ENCODE measurements at regions not wholly inside any gene's neighbourhood (a gene's known extent, or its start where the extent isn't known, plus 50 kb on each side); places are given as distances from the start of the nearest gene placed in this dataset.

DNA sequence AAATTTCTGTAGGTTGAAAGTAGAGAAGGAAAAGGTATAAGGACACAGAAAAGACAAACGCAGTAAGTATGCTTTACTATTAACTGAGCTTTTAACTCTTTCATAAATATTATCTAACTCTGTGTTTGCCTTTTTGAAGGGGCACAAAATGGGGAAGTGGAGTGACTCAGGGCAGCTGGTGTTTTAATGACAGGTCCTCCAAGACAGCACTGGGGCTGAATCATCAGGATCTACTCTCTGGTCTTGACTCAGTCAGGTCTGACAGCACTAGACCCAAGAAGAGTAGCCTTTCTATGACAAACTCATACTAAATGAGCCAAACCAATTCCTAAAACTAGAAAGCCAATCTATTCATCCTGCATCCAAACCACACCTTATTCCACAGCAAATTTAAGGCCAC, 102.2 kb downstream of the APTX start:
- no peak overlapping the region for H3K4me3 ChIP-seq
- intact Hi-C loops (cut with DNase I; ENCODE audit: low total_unique reads), result no loop called here
- WGBS, 5 donors, result 54 to 72% (median 67%) methylated on average over 1 of the region's 1 CpG

DNA sequence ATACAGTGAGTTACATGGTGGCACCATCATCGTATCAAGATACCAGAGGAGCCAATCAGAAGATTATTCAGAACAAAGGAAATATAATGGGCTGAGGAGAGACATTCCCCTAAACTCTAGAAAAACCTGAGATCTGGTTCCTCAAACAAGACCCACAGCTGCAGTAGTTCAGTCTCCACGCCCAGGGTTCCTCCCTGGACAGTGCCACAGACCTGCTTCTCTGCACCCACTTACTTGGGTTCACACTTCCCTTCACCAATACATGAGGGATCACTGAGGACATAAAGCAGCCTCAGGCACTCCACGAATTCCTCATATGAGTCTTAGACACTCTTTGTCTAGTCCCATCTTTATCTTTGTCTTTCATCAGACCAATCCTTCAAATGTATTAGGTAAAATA, 101.7 kb downstream of the APTX start:
- Histone ChIP-seq H3K9me3 (peaks cover 0 to 22% (median 10%) of the 10 kb centered on the region in 8 donors), H3K4me1 (no peaks in the 10 kb centered on the region), H3K27ac (no peak overlapping the region), H3K4me3 (no peak overlapping the region), H3K27me3 (replicated peaks in 1 of 7) (peaks cover 0 to 42% (median 0%) of the 10 kb centered on the region in 7 donors), H3K36me3 (no peaks in the 10 kb centered on the region)
- WGBS, 5 donors, result 67 to 81% (median 75%) methylated on average over 3 of the region's 3 CpGs
- intact Hi-C loops (cut with DNase I; ENCODE audit: low total_unique reads), result no loop called here
- TF ChIP-seq POLR2A (IDR thresholded peaks at IDR 0.05) (no peak), POLR2AphosphoS5 (IDR thresholded peaks at IDR 0.05) (no peak)
- TF ChIP-seq, protein P1, sequence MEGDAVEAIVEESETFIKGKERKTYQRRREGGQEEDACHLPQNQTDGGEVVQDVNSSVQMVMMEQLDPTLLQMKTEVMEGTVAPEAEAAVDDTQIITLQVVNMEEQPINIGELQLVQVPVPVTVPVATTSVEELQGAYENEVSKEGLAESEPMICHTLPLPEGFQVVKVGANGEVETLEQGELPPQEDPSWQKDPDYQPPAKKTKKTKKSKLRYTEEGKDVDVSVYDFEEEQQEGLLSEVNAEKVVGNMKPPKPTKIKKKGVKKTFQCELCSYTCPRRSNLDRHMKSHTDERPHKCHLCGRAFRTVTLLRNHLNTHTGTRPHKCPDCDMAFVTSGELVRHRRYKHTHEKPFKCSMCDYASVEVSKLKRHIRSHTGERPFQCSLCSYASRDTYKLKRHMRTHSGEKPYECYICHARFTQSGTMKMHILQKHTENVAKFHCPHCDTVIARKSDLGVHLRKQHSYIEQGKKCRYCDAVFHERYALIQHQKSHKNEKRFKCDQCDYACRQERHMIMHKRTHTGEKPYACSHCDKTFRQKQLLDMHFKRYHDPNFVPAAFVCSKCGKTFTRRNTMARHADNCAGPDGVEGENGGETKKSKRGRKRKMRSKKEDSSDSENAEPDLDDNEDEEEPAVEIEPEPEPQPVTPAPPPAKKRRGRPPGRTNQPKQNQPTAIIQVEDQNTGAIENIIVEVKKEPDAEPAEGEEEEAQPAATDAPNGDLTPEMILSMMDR (IDR thresholded peaks at IDR 0.05 in 8 of 11, conservative IDR thresholded peaks at IDR 0.05 in 3 of 11), result no peak
- DNase-seq, result no peak

More for the DNA sequence above, 102.2 kb downstream of the APTX start:
- Histone ChIP-seq H3K9me3 (peaks cover 0 to 22% (median 10%) of the 10 kb centered on the region in 8 donors), H3K27me3 (replicated peaks in 1 of 7) (peaks cover 0 to 36% (median 0%) of the 10 kb centered on the region in 7 donors), H3K27ac (no peak overlapping the region), H3K4me1 (no peaks in the 10 kb centered on the region), H3K36me3 (no peaks in the 10 kb centered on the region)
- TF ChIP-seq, protein P1 (IDR thresholded peaks at IDR 0.05 in 8 of 11, conservative IDR thresholded peaks at IDR 0.05 in 3 of 11), result no peak
- no peak for TF ChIP-seq POLR2A (IDR thresholded peaks at IDR 0.05)
- no peak for TF ChIP-seq POLR2AphosphoS5 (IDR thresholded peaks at IDR 0.05)
- DNase-seq, result no peak

DNA sequence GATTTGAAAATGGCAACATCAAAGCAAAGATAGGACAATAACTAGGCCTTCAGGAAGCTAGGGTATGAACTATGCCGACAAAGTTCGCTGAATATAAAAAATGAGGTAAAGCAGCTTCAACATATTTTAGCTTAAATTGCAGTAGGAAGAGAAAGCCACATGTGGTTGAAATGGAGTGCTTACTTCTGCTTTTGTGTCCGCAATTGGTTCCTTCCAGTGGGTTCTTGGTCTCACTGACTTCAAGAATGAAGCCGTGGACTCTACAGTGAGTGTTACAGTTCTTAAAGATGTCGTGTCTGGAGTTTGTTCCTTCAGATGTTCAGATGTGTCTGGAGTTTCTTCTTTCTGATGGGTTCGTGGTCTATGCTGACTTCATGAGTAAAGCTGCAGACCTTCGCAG, 95.2 kb downstream of the APTX start:
- intact Hi-C loops (cut with DNase I; ENCODE audit: low total_unique reads), result no loop called here
- WGBS, 5 donors, result 22 to 40% (median 29%) methylated on average over 6 to 7 of the region's 7 CpGs
- no peaks in the 10 kb centered on the region for H3K36me3 ChIP-seq

DNA sequence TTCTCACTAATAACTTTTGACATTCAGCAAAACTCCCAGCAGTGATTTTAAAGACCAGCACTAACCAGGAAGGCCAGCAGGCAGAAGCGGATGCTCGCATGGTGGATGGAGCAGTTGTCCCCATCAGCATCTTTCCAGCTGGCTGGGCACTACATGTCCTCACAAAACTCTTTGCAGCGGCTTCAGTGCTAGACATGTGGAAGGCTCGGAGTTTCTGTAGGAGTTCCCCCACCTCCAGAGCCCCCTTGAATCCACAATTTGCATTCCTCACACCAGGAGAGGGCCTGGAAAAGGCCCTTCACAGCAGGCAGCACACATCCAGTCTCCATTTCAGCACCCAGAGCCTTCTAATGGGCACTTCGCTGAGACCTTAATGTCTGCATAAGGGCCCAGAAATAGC, 85.6 kb downstream of the APTX start:
- intact Hi-C loops (cut with DNase I; ENCODE audit: low total_unique reads), result no loop called here
- WGBS, 5 donors, result 79 to 92% (median 88%) methylated on average over 5 of the region's 5 CpGs
- H3K27me3 ChIP-seq (replicated peaks in 1 of 7), result peaks cover 0 to 10% (median 0%) of the 10 kb centered on the region in 7 donors

More for the DNA sequence above, 95.2 kb downstream of the APTX start:
- Histone ChIP-seq H3K4me1 (peaks cover 0 to 5% (median 2%) of the 10 kb centered on the region in 6 donors), H3K27me3 (replicated peaks in 1 of 7) (peaks cover 0 to 66% (median 7%) of the 10 kb centered on the region in 7 donors), H3K9me3 (peaks cover 0 to 11% (median 6%) of the 10 kb centered on the region in 8 donors), H3K27ac (no peak overlapping the region), H3K4me3 (no peak overlapping the region)
- DNase-seq, result no peak
- TF ChIP-seq, protein P1 (IDR thresholded peaks at IDR 0.05 in 8 of 11, conservative IDR thresholded peaks at IDR 0.05 in 3 of 11), result no peak

More for the DNA sequence above, 85.6 kb downstream of the APTX start:
- Histone ChIP-seq H3K27ac (no peak overlapping the region), H3K36me3 (no peaks in the 10 kb centered on the region), H3K4me3 (no peak overlapping the region), H3K9me3 (peaks cover 0 to 3% (median under 1%) of the 10 kb centered on the region in 8 donors), H3K4me1 (no peaks in the 10 kb centered on the region)
- no peak for TF ChIP-seq POLR2A (IDR thresholded peaks at IDR 0.05)
- no peak for TF ChIP-seq POLR2AphosphoS5 (IDR thresholded peaks at IDR 0.05)
- TF ChIP-seq, protein P1 (IDR thresholded peaks at IDR 0.05 in 8 of 11, conservative IDR thresholded peaks at IDR 0.05 in 3 of 11), result no peak
- no peak for DNase-seq

All from spleen (tissue), 11 donors.